WTC11 (cell line): ENCODE measurements at regions not wholly inside any gene's neighbourhood (a gene's known extent, or its start where the extent isn't known, plus 50 kb on each side); places are given as distances from the start of the nearest gene placed in this dataset.
"Not testable (repeated sequence)": the region's sequence is repeated elsewhere in the genome, so short reads cannot be mapped to it uniquely, and the experiment has no call there.

ENCODE experiments used
- ATAC-seq: fragments of 200-7000 bp; cut with Tn5 transposase; 2 replicates; pipeline ENCODE4 v1.10.0; 2021; ENCODE audit warnings: mild to moderate bottlenecking, moderate library complexity
- CTCF ChIA-PET: fragments of 300-600 bp; sonication (Branson Sonifier 250); formaldehyde crosslinking; loops from one replicate; lab custom pipeline; 2021; ENCODE audit warnings: antibody characterized with exemption; lab: Charles Lee
- POLR2A ChIA-PET: fragments of 350-600 bp; sonication (Branson Sonifier 250); formaldehyde crosslinking; loops from one replicate; lab custom pipeline; 2021; ENCODE audit warnings: antibody characterized with exemption; lab: Charles Lee
- DNase-seq: peaks from one replicate; pipeline ENCODE4 v3.0.0; 2021; ENCODE audit warnings: low spot score
- H3K27ac Mint-ChIP-seq: 2 replicates; pipeline ENCODE4 v1.8.0; 2021; ENCODE audit warnings: mixed read lengths
- H3K27me3 Mint-ChIP-seq: 2 replicates; pipeline ENCODE4 v1.8.0; 2021; ENCODE audit warnings: low read depth, mild to moderate bottlenecking, moderate library complexity, mixed read lengths
- H3K36me3 Mint-ChIP-seq: 2 replicates; pipeline ENCODE4 v1.8.0; 2021; ENCODE audit warnings: mixed read lengths
- H3K4me1 Mint-ChIP-seq: 2 replicates; pipeline ENCODE4 v1.8.0; 2022; ENCODE audit warnings: mixed read lengths
- H3K4me3 Mint-ChIP-seq: 2 replicates; pipeline ENCODE4 v1.8.0; 2021; ENCODE audit warnings: mild to moderate bottlenecking, moderate library complexity, mixed read lengths
- H3K9me3 Mint-ChIP-seq: 2 replicates; pipeline ENCODE4 v1.8.0; 2021; ENCODE audit warnings: mixed read lengths
- AR ChIP-seq: fragments of 250-450 bp; sonication (Bioruptor Pico); IDR thresholded peaks from 2 replicates; pipeline ENCODE4 v1.9.0; 2021; ENCODE audit warnings: mild to moderate bottlenecking
- ATF3 ChIP-seq: sonication (generic); formaldehyde crosslinking; conservative IDR thresholded peaks from 2 replicates; pipeline ENCODE4 v1.8.1; 2022; ENCODE audit warnings: mild to moderate bottlenecking, missing genetic modification reagents
- CREB1 ChIP-seq: sonication (generic); formaldehyde crosslinking; IDR thresholded peaks from 2 replicates; pipeline ENCODE4 v1.8.0; 2023; ENCODE audit warnings: mild to moderate bottlenecking, missing genetic modification reagents
- E2F1 ChIP-seq: sonication (generic); formaldehyde crosslinking; IDR thresholded peaks from 2 replicates; pipeline ENCODE4 v1.8.0; 2022; ENCODE audit warnings: mild to moderate bottlenecking, missing genetic modification reagents
- E2F4 ChIP-seq: sonication (generic); formaldehyde crosslinking; IDR thresholded peaks from 2 replicates; pipeline ENCODE4 v1.8.1; 2022; ENCODE audit warnings: low read depth, mild to moderate bottlenecking, moderate library complexity, missing genetic modification reagents, borderline replicate concordance
- FOXJ3 ChIP-seq: sonication (generic); formaldehyde crosslinking; IDR thresholded peaks from 2 replicates; pipeline ENCODE4 v1.9.0; 2021; ENCODE audit warnings: missing genetic modification reagents, mild to moderate bottlenecking, borderline replicate concordance
- GABPB1 ChIP-seq: sonication (generic); formaldehyde crosslinking; IDR thresholded peaks from 2 replicates; pipeline ENCODE4 v1.8.1; 2023; ENCODE audit warnings: mild to moderate bottlenecking, missing genetic modification reagents
- HMGA2 ChIP-seq: fragments of 250-450 bp; sonication (Bioruptor Pico); IDR thresholded peaks from 2 replicates; pipeline ENCODE4 v1.4.0; 2021; ENCODE audit warnings: mild to moderate bottlenecking, moderate library complexity
- MAX ChIP-seq: sonication (generic); formaldehyde crosslinking; IDR thresholded peaks from 2 replicates; pipeline ENCODE4 v1.8.0; 2022; ENCODE audit warnings: mild to moderate bottlenecking, missing genetic modification reagents
- MLX ChIP-seq: sonication (generic); formaldehyde crosslinking; IDR thresholded peaks from 2 replicates; pipeline ENCODE4 v1.8.1; 2023; ENCODE audit warnings: mild to moderate bottlenecking, missing genetic modification reagents, moderate library complexity
- NFATC4 ChIP-seq: fragments of 250-450 bp; sonication (Bioruptor Pico); IDR thresholded peaks from 2 replicates; pipeline ENCODE4 v1.9.0; 2021; ENCODE audit warnings: mild to moderate bottlenecking
- SMAD3 ChIP-seq: sonication (generic); formaldehyde crosslinking; IDR thresholded peaks from 2 replicates; pipeline ENCODE4 v1.8.0; 2022; ENCODE audit warnings: missing genetic modification reagents, mild to moderate bottlenecking, borderline replicate concordance
- STAT6 ChIP-seq: sonication (generic); formaldehyde crosslinking; conservative IDR thresholded peaks from 2 replicates; pipeline ENCODE4 v1.8.1; 2023; ENCODE audit warnings: mild to moderate bottlenecking, low read depth, missing genetic modification reagents, moderate library complexity
- ZNF121 ChIP-seq: sonication (generic); formaldehyde crosslinking; IDR thresholded peaks from 2 replicates; pipeline ENCODE4 v1.8.0; 2023; ENCODE audit warnings: missing genetic modification reagents
- ZNF138 ChIP-seq: sonication (generic); formaldehyde crosslinking; conservative IDR thresholded peaks from 2 replicates; pipeline ENCODE4 v1.8.1; 2022; ENCODE audit warnings: mild to moderate bottlenecking, moderate library complexity, missing genetic modification reagents
- ZNF532 ChIP-seq: fragments of 250-450 bp; sonication (Bioruptor Pico); IDR thresholded peaks from 2 replicates; pipeline ENCODE4 v1.9.0; 2021; ENCODE audit warnings: mild to moderate bottlenecking, borderline replicate concordance

- TF ChIP-seq GABPB1 (CRISPR knock-in tag) (no peak), AR (CRISPR knock-in tag) (no peak), SMAD3 (CRISPR knock-in tag) (no peak)
Measured at GRCh38 chr1:143666851-143667250, 304.9 kb downstream of the FAM72C start (continued).

- Mint-ChIP-seq H3K27me3 (peaks cover 49% of the 10 kb centered on the region), H3K36me3 (peaks cover 79% of the 10 kb centered on the region), H3K9me3 (peaks cover 87% of the 10 kb centered on the region), H3K27ac (no peak overlapping the region), H3K4me1 (no peaks in the 10 kb centered on the region), H3K4me3 (no peak overlapping the region)
- ATAC-seq: no peak
- no peak for DNase-seq
- ChIA-PET CTCF (no interaction called here), POLR2A (no interaction called here)
- TF ChIP-seq ZNF138 (CRISPR knock-in tag) (no peak), HMGA2 (CRISPR knock-in tag) (no peak), ZNF532 (CRISPR knock-in tag) (no peak), STAT6 (CRISPR knock-in tag) (no peak), ZNF121 (CRISPR knock-in tag) (no peak)
Measured at GRCh38 chr1:143665606-143666005, 306.2 kb downstream of the FAM72C start.

- H3K4me3 Mint-ChIP-seq, H3K4me1 Mint-ChIP-seq, DNase-seq, CTCF ChIA-PET, H3K27ac Mint-ChIP-seq, POLR2A ChIA-PET, ATAC-seq: not testable (repeated sequence)
- Mint-ChIP-seq H3K27me3 (peaks cover 52% of the 10 kb centered on the region), H3K9me3 (peaks cover 84% of the 10 kb centered on the region), H3K36me3 (peaks cover 81% of the 10 kb centered on the region)
Measured at GRCh38 chr1:143663056-143663455, 308.7 kb downstream of the FAM72C start.

- Mint-ChIP-seq H3K27ac (no peak overlapping the region), H3K9me3 (peaks cover 87% of the 10 kb centered on the region), H3K4me3 (no peak overlapping the region), H3K4me1 (no peaks in the 10 kb centered on the region), H3K27me3 (peaks cover 47% of the 10 kb centered on the region), H3K36me3 (peaks cover 82% of the 10 kb centered on the region)
- ChIA-PET CTCF (no interaction called here), POLR2A (no interaction called here)
- DNase-seq (no peak), ATAC-seq (no peak)
- TF ChIP-seq MLX (CRISPR knock-in tag): no peak
- TF ChIP-seq E2F1: no peak
- no peak for TF ChIP-seq MAX
- no peak for TF ChIP-seq ATF3 (CRISPR knock-in tag)
- TF ChIP-seq CREB1 (CRISPR knock-in tag): no peak
- TF ChIP-seq NFATC4 (CRISPR knock-in tag): no peak
- TF ChIP-seq E2F4: no peak
- no peak for TF ChIP-seq FOXJ3 (CRISPR knock-in tag)
Measured at GRCh38 chr1:143661418-143662101, 310.2 kb downstream of the FAM72C start.
